ENCODE measurements at regions not wholly inside any gene's neighbourhood (a gene's known extent, or its start where the extent isn't known, plus 50 kb on each side); places are given as distances from the start of the nearest gene placed in this dataset.

DNA sequence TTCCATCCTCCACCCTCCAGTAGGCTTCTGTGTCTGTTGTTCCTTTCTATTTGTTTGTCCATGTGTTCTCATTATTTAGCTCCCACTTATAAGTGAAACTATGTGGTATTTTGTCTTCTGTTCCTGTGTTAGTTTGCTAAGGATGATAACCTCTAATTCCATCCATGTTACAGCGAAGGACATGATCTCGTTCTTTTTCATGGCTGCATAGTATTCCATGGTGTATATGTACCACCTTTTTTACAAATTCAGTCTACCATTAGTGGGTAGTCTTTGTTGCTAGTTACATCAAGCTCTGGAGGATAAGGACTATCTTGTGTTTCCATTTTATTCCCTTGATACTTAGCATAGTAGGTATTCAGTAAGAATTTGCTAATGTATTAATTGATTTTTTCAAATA is 664.2 kb upstream of the FAT3 start:
- Mint-ChIP-seq H3K27ac (no peak overlapping the region), H3K27me3 (no peaks in the 10 kb centered on the region), H3K36me3 (no peaks in the 10 kb centered on the region), H3K4me1 (ENCODE audit: unreplicated experiment) (no peaks in the 10 kb centered on the region), H3K4me3 (no peak overlapping the region), H3K9me3 (no peaks in the 10 kb centered on the region)
- TF ChIP-seq, protein P1, sequence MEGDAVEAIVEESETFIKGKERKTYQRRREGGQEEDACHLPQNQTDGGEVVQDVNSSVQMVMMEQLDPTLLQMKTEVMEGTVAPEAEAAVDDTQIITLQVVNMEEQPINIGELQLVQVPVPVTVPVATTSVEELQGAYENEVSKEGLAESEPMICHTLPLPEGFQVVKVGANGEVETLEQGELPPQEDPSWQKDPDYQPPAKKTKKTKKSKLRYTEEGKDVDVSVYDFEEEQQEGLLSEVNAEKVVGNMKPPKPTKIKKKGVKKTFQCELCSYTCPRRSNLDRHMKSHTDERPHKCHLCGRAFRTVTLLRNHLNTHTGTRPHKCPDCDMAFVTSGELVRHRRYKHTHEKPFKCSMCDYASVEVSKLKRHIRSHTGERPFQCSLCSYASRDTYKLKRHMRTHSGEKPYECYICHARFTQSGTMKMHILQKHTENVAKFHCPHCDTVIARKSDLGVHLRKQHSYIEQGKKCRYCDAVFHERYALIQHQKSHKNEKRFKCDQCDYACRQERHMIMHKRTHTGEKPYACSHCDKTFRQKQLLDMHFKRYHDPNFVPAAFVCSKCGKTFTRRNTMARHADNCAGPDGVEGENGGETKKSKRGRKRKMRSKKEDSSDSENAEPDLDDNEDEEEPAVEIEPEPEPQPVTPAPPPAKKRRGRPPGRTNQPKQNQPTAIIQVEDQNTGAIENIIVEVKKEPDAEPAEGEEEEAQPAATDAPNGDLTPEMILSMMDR (conservative IDR thresholded peaks at IDR 0.05): no peak
- no peak for DNase-seq (ENCODE audit: extremely low spot score, unreplicated experiment)

DNA sequence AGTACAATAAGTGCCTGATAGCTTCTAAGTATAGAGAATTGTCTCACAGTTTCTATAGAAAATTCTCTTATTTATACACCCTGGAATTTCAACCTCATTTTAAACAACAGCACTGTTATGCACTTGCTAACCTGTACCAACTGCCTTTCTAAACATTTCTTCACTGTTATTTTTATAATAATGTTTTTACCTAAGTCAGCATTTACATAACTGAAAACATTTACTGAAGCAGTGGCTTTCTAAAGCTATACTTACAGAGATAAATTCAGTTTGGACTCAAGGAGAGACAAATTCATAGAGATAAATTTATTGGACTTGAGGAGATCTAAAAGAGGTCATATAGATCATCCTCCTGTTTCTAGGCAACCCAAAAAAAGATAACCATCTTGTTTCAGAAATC is 686.6 kb upstream of the FAT3 start:
- Mint-ChIP-seq H3K4me1 (ENCODE audit: unreplicated experiment) (no peaks in the 10 kb centered on the region), H3K36me3 (no peaks in the 10 kb centered on the region), H3K9me3 (peaks cover 9% of the 10 kb centered on the region), H3K27me3 (no peaks in the 10 kb centered on the region), H3K27ac (no peak overlapping the region), H3K4me3 (no peak overlapping the region)
- no peak for DNase-seq (ENCODE audit: extremely low spot score, unreplicated experiment)
- TF ChIP-seq, protein P1 (conservative IDR thresholded peaks at IDR 0.05): no peak

DNA sequence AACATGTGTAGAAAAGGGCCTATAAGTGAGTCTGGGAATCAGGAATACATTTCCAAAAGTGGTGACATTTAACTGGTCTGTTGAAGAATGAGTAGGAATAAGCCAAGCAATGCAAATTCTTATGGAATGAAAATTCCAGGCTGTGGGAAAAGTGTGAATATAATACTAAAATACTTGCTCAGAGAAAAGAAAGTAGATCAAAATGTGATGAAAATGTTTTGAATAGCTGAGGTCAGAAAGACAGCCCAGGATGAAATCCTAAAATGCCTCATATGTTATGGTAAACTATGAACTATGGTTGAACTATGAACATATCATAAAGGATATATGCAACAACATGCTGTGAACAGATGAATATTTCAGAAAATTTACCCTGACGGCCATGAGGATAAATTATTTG is 688.3 kb upstream of the FAT3 start:
- Mint-ChIP-seq H3K4me3 (no peak overlapping the region), H3K4me1 (ENCODE audit: unreplicated experiment) (no peaks in the 10 kb centered on the region), H3K27ac (no peak overlapping the region), H3K36me3 (no peaks in the 10 kb centered on the region), H3K9me3 (peaks cover 9% of the 10 kb centered on the region), H3K27me3 (no peaks in the 10 kb centered on the region)
- TF ChIP-seq, protein P1 (conservative IDR thresholded peaks at IDR 0.05): no peak
- DNase-seq (ENCODE audit: extremely low spot score, unreplicated experiment): no peak

DNA sequence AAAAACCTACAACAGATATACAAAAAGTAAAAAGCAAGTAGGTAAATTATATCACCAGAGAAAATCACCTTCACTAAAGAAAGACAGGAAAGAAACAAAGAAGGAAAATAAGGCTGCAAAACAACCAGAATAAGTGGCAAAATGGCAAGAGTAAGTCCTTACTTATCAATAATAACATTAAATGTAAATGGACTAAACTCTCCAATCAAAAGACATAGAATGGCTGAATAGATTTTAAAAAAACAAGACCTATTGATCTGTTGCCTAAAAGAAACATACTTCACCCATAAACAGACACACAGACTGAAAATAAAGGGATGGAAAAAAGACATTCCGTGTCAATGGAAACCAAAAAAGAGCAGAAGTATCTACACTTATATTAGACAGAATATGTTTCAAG is 695.7 kb upstream of the FAT3 start:
- H3K4me3 Mint-ChIP-seq: no peak overlapping the region
- H3K9me3 Mint-ChIP-seq: peaks cover 8% of the 10 kb centered on the region

DNA sequence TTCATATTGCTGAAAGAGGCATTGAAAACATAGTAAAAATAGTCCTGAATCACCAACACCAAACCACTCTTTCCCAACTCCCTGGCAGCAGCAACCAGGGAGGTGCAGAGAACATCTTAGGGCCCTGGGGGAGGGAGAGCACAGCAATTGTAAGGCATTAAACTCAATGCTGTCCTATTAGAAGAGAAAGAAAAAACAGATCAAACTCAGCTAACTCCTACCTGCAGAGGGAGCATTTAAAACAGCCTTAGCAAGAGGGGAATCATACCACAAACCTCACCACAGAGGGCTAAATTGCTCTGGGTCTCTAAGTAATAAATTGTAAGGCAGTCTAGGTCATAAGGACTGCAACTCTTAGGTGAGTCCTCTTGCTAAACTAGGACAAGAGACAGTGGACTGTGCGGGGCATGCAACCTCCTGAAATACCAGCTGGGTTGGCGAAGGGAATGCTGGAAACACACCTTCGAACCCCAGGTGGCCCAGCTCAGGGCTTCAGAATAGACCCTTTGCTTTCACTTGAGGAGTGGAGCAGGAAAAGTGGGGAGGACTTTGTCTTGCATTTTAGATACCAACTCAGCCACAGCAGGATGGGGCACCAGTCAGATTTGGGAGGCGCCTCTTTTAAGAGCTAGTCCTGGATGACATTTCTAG is 697.1 kb upstream of the FAT3 start:
- H3K27ac Mint-ChIP-seq: no peak overlapping the region
- no peak overlapping the region for H3K4me3 Mint-ChIP-seq
- no peaks in the 10 kb centered on the region for H3K4me1 Mint-ChIP-seq (ENCODE audit: unreplicated experiment)
- no peaks in the 10 kb centered on the region for H3K36me3 Mint-ChIP-seq
- no peaks in the 10 kb centered on the region for H3K27me3 Mint-ChIP-seq
- no peak for DNase-seq (ENCODE audit: extremely low spot score, unreplicated experiment)
- H3K9me3 Mint-ChIP-seq: no peaks in the 10 kb centered on the region
- TF ChIP-seq, protein P1 (conservative IDR thresholded peaks at IDR 0.05): no peak

More for the DNA sequence above, 695.7 kb upstream of the FAT3 start:
- Mint-ChIP-seq H3K4me1 (ENCODE audit: unreplicated experiment) (no peaks in the 10 kb centered on the region), H3K27me3 (no peaks in the 10 kb centered on the region), H3K27ac (no peak overlapping the region), H3K36me3 (no peaks in the 10 kb centered on the region)
- no peak for DNase-seq (ENCODE audit: extremely low spot score, unreplicated experiment)
- TF ChIP-seq, protein P1 (conservative IDR thresholded peaks at IDR 0.05): no peak

DNA sequence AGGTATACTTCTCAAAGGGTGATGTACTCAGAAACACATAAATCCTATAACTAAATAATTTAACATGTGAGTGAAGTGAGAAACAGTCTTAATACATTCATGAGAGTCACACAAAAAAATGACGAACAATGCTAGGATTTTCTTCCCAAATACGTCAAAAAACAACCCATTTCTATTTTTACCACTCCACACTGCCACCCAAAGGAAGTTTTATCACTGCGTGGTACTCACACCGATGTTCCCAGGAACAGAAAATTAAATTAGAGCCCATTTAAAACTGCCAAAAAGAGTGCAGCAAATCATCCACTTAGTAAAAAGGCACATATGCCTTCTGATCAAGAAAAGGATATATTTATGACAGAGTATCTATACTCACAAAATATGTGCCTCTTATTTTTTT is 710.9 kb upstream of the FAT3 start:
- H3K4me3 Mint-ChIP-seq: no peak overlapping the region
- H3K36me3 Mint-ChIP-seq: no peaks in the 10 kb centered on the region
- H3K9me3 Mint-ChIP-seq: peaks cover under 1% of the 10 kb centered on the region
- TF ChIP-seq, protein P1 (conservative IDR thresholded peaks at IDR 0.05): peak; percentile 51
- no peak overlapping the region for H3K27ac Mint-ChIP-seq
- DNase-seq (ENCODE audit: extremely low spot score, unreplicated experiment): no peak
- H3K4me1 Mint-ChIP-seq (ENCODE audit: unreplicated experiment): no peaks in the 10 kb centered on the region
- H3K27me3 Mint-ChIP-seq: no peaks in the 10 kb centered on the region

Data from type B pancreatic cell (in vitro differentiated cells).